Trophoblast cell (in vitro differentiated cells and primary cell): ENCODE measurements at regions not wholly inside any gene's neighbourhood (a gene's known extent, or its start where the extent isn't known, plus 50 kb on each side); places are given as distances from the start of the nearest gene placed in this dataset.

Experiments
- DNase-seq, 2 donors: peaks; one replicate each; pipeline ENCODE4 v3.0.0-alpha.2; 2016
- H2AFZ ChIP-seq: 2 replicates; pipeline ENCODE4 v1.6.1; 2013; ENCODE audit warnings: low read length, moderate library complexity, mild to moderate bottlenecking; ENCODE audit not compliant: insufficient read depth, poor library complexity
- H2AK5ac ChIP-seq: 2 replicates; pipeline ENCODE4 v1.6.1; 2013; ENCODE audit warnings: mild to moderate bottlenecking, low read length
- H2BK120ac ChIP-seq: 2 replicates; pipeline ENCODE4 v1.6.1; 2013; ENCODE audit warnings: low read length, mild to moderate bottlenecking, moderate library complexity; ENCODE audit not compliant: insufficient read depth, poor library complexity
- H2BK12ac ChIP-seq: 2 replicates; pipeline ENCODE4 v1.6.1; 2013; ENCODE audit warnings: mild to moderate bottlenecking, low read length, moderate library complexity
- H2BK5ac ChIP-seq: 2 replicates; pipeline ENCODE4 v1.6.1; 2013; ENCODE audit warnings: low read length, low read depth, moderate library complexity, mild to moderate bottlenecking; ENCODE audit not compliant: poor library complexity
- H3K14ac ChIP-seq: 2 replicates; pipeline ENCODE4 v1.6.1; 2013; ENCODE audit warnings: mild to moderate bottlenecking, low read length
- H3K18ac ChIP-seq: 2 replicates; pipeline ENCODE4 v1.6.1; 2013; ENCODE audit warnings: mild to moderate bottlenecking, low read length
- H3K23ac ChIP-seq: 2 replicates; pipeline ENCODE4 v1.6.1; 2013; ENCODE audit warnings: low read length
- H3K27ac ChIP-seq: 2 replicates; pipeline ENCODE4 v1.5.1; 2013; ENCODE audit warnings: low read depth, mild to moderate bottlenecking, inconsistent platforms, low read length, moderate library complexity
- H3K27me3 ChIP-seq: 2 replicates; pipeline ENCODE4 v1.6.1; 2013; ENCODE audit warnings: inconsistent platforms, mild to moderate bottlenecking, low read length, moderate library complexity; ENCODE audit not compliant: insufficient read depth
- H3K36me3 ChIP-seq, 2 experiments: 1 replicate in 1 of 2; 2 replicates in 1 of 2; pipeline ENCODE4 v1.6.1; 2013; ENCODE audit warnings: low read length in 2 of 2, mild to moderate bottlenecking in 2 of 2, moderate library complexity in 1 of 2; ENCODE audit not compliant: insufficient read depth in 2 of 2, control insufficient read depth in 1 of 2
- H3K4ac ChIP-seq: 2 replicates; pipeline ENCODE4 v1.6.1; 2013; ENCODE audit warnings: low read depth, mild to moderate bottlenecking, low read length, moderate library complexity
- H3K4me1 ChIP-seq, 2 experiments: 1 replicate in 1 of 2; 2 replicates in 1 of 2; pipeline ENCODE4 v1.6.1; 2013; ENCODE audit warnings: low read length in 2 of 2, mild to moderate bottlenecking in 2 of 2, moderate library complexity in 1 of 2; ENCODE audit not compliant: insufficient read depth in 2 of 2, control insufficient read depth in 1 of 2
- H3K4me2 ChIP-seq: 2 replicates; pipeline ENCODE4 v1.6.1; 2013; ENCODE audit warnings: inconsistent platforms, mild to moderate bottlenecking, low read length, moderate library complexity
- H3K4me3 ChIP-seq: 2 replicates; pipeline ENCODE4 v1.5.1; 2013; ENCODE audit warnings: mild to moderate bottlenecking, low read depth, low read length, inconsistent platforms
- H3K79me1 ChIP-seq: one replicate; pipeline ENCODE4 v1.6.1; 2013; ENCODE audit warnings: low read length
- H3K79me2 ChIP-seq: 2 replicates; pipeline ENCODE4 v1.6.1; 2013; ENCODE audit warnings: low read length, mild to moderate bottlenecking; ENCODE audit not compliant: control insufficient read depth, insufficient read depth, poor library complexity
- H3K9ac ChIP-seq: 2 replicates; pipeline ENCODE4 v1.6.1; 2013; ENCODE audit warnings: mild to moderate bottlenecking, low read length
- H3K9me3 ChIP-seq: 2 replicates; pipeline ENCODE4 v1.6.1; 2013; ENCODE audit warnings: low read depth, mild to moderate bottlenecking, control low read depth, inconsistent platforms, low read length; ENCODE audit not compliant: insufficient read depth
- H4K12ac ChIP-seq: 2 replicates; pipeline ENCODE4 v1.6.1; 2013; ENCODE audit warnings: low read depth, mild to moderate bottlenecking, low read length, moderate library complexity
- H4K8ac ChIP-seq: 2 replicates; pipeline ENCODE4 v1.6.1; 2013; ENCODE audit warnings: low read depth, mild to moderate bottlenecking, low read length, moderate library complexity
- H4K91ac ChIP-seq: one replicate; pipeline ENCODE4 v1.6.1; 2013; ENCODE audit warnings: low read depth, mild to moderate bottlenecking, low read length, moderate library complexity
- WGBS: extraction: QIAGEN DNeasy Blood & Tissue Kit; methylation state at CpG from one replicate; pipeline ENCODE4 v1.1.7; 2013; ENCODE audit warnings: missing lambda C conversion rate; ENCODE audit not compliant: insufficient read length, insufficient coverage; ENCODE audit errors: extremely low coverage; 5-methylcytosine and 5-hydroxymethylcytosine counted together

GRCh38 chr14:101114726-101115515, 211.4 kb upstream of the RTL1 start:
- peaks cover 3% of the 10 kb centered on the region for H3K9me3 ChIP-seq
- no peak overlapping the region for H3K23ac ChIP-seq
- H3K4me2 ChIP-seq: no peak overlapping the region
- no peak overlapping the region for H2AFZ ChIP-seq
- H2BK120ac ChIP-seq: no peak overlapping the region
- H2BK5ac ChIP-seq: no peak overlapping the region
- no peaks in the 10 kb centered on the region for H3K79me2 ChIP-seq
- no peaks in the 10 kb centered on the region for H3K79me1 ChIP-seq
- no peak overlapping the region for H3K18ac ChIP-seq
- no CpG with 5 or more reads among the region's 19 CpGs for WGBS
- no peak overlapping the region for H3K4me3 ChIP-seq
- no peak overlapping the region for H2BK12ac ChIP-seq
- no peak overlapping the region for H3K9ac ChIP-seq
- no peaks in the 10 kb centered on the region for H3K36me3 ChIP-seq
- H3K27me3 ChIP-seq: no peaks in the 10 kb centered on the region
- H3K14ac ChIP-seq: no peak overlapping the region
- no peak overlapping the region for H4K8ac ChIP-seq
- H3K27ac ChIP-seq: no peak overlapping the region
- H4K12ac ChIP-seq: no peak overlapping the region
- no peak overlapping the region for H4K91ac ChIP-seq
- H3K4ac ChIP-seq: no peak overlapping the region
- H2AK5ac ChIP-seq: no peak overlapping the region
- DNase-seq: no peak
- H3K4me1 ChIP-seq: no peaks in the 10 kb centered on the region

- H3K79me1 ChIP-seq: no peaks in the 10 kb centered on the region
- DNase-seq: no peak
- no peak overlapping the region for H2AFZ ChIP-seq
- no peak overlapping the region for H3K14ac ChIP-seq
- H2BK120ac ChIP-seq: no peak overlapping the region
- no peak overlapping the region for H4K12ac ChIP-seq
- H3K9ac ChIP-seq: no peak overlapping the region
- H3K27ac ChIP-seq: no peak overlapping the region
- H2BK12ac ChIP-seq: no peak overlapping the region
- no peaks in the 10 kb centered on the region for H3K79me2 ChIP-seq
- no peak overlapping the region for H2BK5ac ChIP-seq
- no CpG with 5 or more reads among the region's 8 CpGs for WGBS
- peaks cover 3% of the 10 kb centered on the region for H3K9me3 ChIP-seq
- no peak overlapping the region for H3K4me2 ChIP-seq
- H3K36me3 ChIP-seq: no peaks in the 10 kb centered on the region
- H3K4ac ChIP-seq: no peak overlapping the region
- H4K91ac ChIP-seq: no peak overlapping the region
- no peak overlapping the region for H3K18ac ChIP-seq
- H3K27me3 ChIP-seq: no peaks in the 10 kb centered on the region
- H3K4me1 ChIP-seq: no peaks in the 10 kb centered on the region
- H2AK5ac ChIP-seq: no peak overlapping the region
- H4K8ac ChIP-seq: no peak overlapping the region
- H3K4me3 ChIP-seq: no peak overlapping the region
- no peak overlapping the region for H3K23ac ChIP-seq
Measured at GRCh38 chr14:101115652-101116051, 212.1 kb upstream of the RTL1 start.

GRCh38 chr14:101116065-101116464, 212.5 kb upstream of the RTL1 start:
- no peak overlapping the region for H3K4me2 ChIP-seq
- no peak overlapping the region for H3K9ac ChIP-seq
- no peaks in the 10 kb centered on the region for H3K27me3 ChIP-seq
- H3K18ac ChIP-seq: no peak overlapping the region
- no CpG with 5 or more reads among the region's 4 CpGs for WGBS
- no peaks in the 10 kb centered on the region for H3K4me1 ChIP-seq
- no peak for DNase-seq
- H3K79me1 ChIP-seq: no peaks in the 10 kb centered on the region
- no peak overlapping the region for H4K12ac ChIP-seq
- no peak overlapping the region for H2AFZ ChIP-seq
- H3K23ac ChIP-seq: no peak overlapping the region
- H3K9me3 ChIP-seq: peaks cover 3% of the 10 kb centered on the region
- no peak overlapping the region for H2AK5ac ChIP-seq
- H2BK5ac ChIP-seq: no peak overlapping the region
- H3K14ac ChIP-seq: no peak overlapping the region
- H3K36me3 ChIP-seq: no peaks in the 10 kb centered on the region
- no peak overlapping the region for H2BK12ac ChIP-seq
- H3K4me3 ChIP-seq: no peak overlapping the region
- no peak overlapping the region for H2BK120ac ChIP-seq
- no peak overlapping the region for H3K4ac ChIP-seq
- no peak overlapping the region for H4K8ac ChIP-seq
- no peaks in the 10 kb centered on the region for H3K79me2 ChIP-seq
- H4K91ac ChIP-seq: no peak overlapping the region
- H3K27ac ChIP-seq: no peak overlapping the region

- Histone ChIP-seq H3K23ac (no peak overlapping the region), H2AK5ac (no peak overlapping the region)
- no CpG with 5 or more reads among the region's 17 CpGs for WGBS
Measured at GRCh38 chr14:101116486-101117130, 213.1 kb upstream of the RTL1 start.

More at GRCh38 chr14:101116486-101117130, 213.1 kb upstream of the RTL1 start:
- Histone ChIP-seq H4K91ac (no peak overlapping the region), H2BK5ac (no peak overlapping the region), H3K4me2 (no peak overlapping the region), H3K18ac (no peak overlapping the region), H4K12ac (no peak overlapping the region), H4K8ac (no peak overlapping the region), H3K4me1 (no peaks in the 10 kb centered on the region), H2BK12ac (no peak overlapping the region), H3K4ac (no peak overlapping the region), H3K79me1 (no peaks in the 10 kb centered on the region), H3K36me3 (no peaks in the 10 kb centered on the region), H3K9me3 (peaks cover 3% of the 10 kb centered on the region), H3K27me3 (no peaks in the 10 kb centered on the region), H3K14ac (no peak overlapping the region), H2BK120ac (no peak overlapping the region), H3K9ac (no peak overlapping the region), H3K27ac (no peak overlapping the region), H3K79me2 (no peaks in the 10 kb centered on the region), H3K4me3 (no peak overlapping the region), H2AFZ (no peak overlapping the region)
- DNase-seq: no peak
